Neural progenitor cell (in vitro differentiated cells): ENCODE measurements at regions not wholly inside any gene's neighbourhood (a gene's known extent, or its start where the extent isn't known, plus 50 kb on each side); places are given as distances from the start of the nearest gene placed in this dataset.

Source experiments
- DNase-seq: peaks from one replicate; pipeline ENCODE4 v3.0.0-alpha.2; 2016; ENCODE audit warnings: low spot score
- H2AFZ ChIP-seq: fragments of 200-600 bp; sonication (generic); replicated peaks from 2 replicates; pipeline ENCODE4 v1.6.1; 2016; ENCODE audit warnings: antibody characterized with exemption
- H3F3A ChIP-seq: fragments of 200-600 bp; sonication (generic); 2 replicates; pipeline ENCODE4 v1.6.1; 2016; ENCODE audit warnings: antibody characterized with exemption, low read depth
- H3K27ac ChIP-seq: fragments of 200-600 bp; sonication (generic); 2 replicates; pipeline ENCODE4 v1.5.1; 2016; ENCODE audit warnings: mild to moderate bottlenecking
- H3K27me3 ChIP-seq: fragments of 200-600 bp; sonication (generic); 2 replicates; pipeline ENCODE4 v1.6.1; 2016; ENCODE audit warnings: mild to moderate bottlenecking, moderate library complexity
- H3K36me3 ChIP-seq: fragments of 200-600 bp; sonication (generic); 2 replicates; pipeline ENCODE4 v1.5.1; 2016
- H3K4me1 ChIP-seq: fragments of 200-600 bp; sonication (generic); 2 replicates; pipeline ENCODE4 v1.6.1; 2016; ENCODE audit warnings: mixed run types
- H3K4me2 ChIP-seq: fragments of 200-600 bp; sonication (generic); 2 replicates; pipeline ENCODE4 v1.6.1; 2016
- H3K4me3 ChIP-seq: fragments of 200-600 bp; sonication (generic); 2 replicates; pipeline ENCODE4 v1.5.1; 2016
- H3K79me2 ChIP-seq: fragments of 200-600 bp; sonication (generic); 2 replicates; pipeline ENCODE4 v1.6.1; 2016; ENCODE audit warnings: low read depth
- H3K9ac ChIP-seq: fragments of 200-600 bp; sonication (generic); 2 replicates; pipeline ENCODE4 v1.6.1; 2016
- H3K9me3 ChIP-seq: fragments of 200-600 bp; sonication (generic); 2 replicates; pipeline ENCODE4 v1.5.1; 2016; ENCODE audit warnings: low read depth
- H4K20me1 ChIP-seq: fragments of 200-600 bp; sonication (generic); 2 replicates; pipeline ENCODE4 v1.6.1; 2016; ENCODE audit warnings: low read depth
- H3K27ac Mint-ChIP-seq: 3 replicates; pipeline ENCODE4 v1.8.0; 2021; ENCODE audit warnings: mixed read lengths
- H3K27me3 Mint-ChIP-seq: 2 replicates; pipeline ENCODE4 v1.8.0; 2022; ENCODE audit warnings: low read depth, mild to moderate bottlenecking, inconsistent platforms, moderate library complexity, mixed read lengths; ENCODE audit not compliant: insufficient read depth
- H3K36me3 Mint-ChIP-seq: 3 replicates; pipeline ENCODE4 v1.8.0; 2021; ENCODE audit warnings: mixed read lengths
- H3K4me1 Mint-ChIP-seq: 3 replicates; pipeline ENCODE4 v1.8.0; 2021; ENCODE audit warnings: mixed read lengths
- H3K4me3 Mint-ChIP-seq: 3 replicates; pipeline ENCODE4 v1.8.0; 2021; ENCODE audit warnings: mild to moderate bottlenecking, moderate library complexity, mixed read lengths
- H3K9me3 Mint-ChIP-seq: 3 replicates; pipeline ENCODE4 v1.8.0; 2020; ENCODE audit warnings: mixed read lengths
- CTCF ChIP-seq: fragments of 200-600 bp; sonication (generic); IDR thresholded peaks from 2 replicates; pipeline ENCODE4 v1.5.1; 2017; ENCODE audit warnings: antibody characterized with exemption, mild to moderate bottlenecking
- EZH2 ChIP-seq: fragments of 200-600 bp; sonication (generic); IDR thresholded peaks from 2 replicates; pipeline ENCODE4 v1.6.1; 2017; ENCODE audit warnings: antibody characterized with exemption, mild to moderate bottlenecking, moderate library complexity
- EZH2phosphoT487 ChIP-seq: fragments of 200-600 bp; sonication (generic); IDR thresholded peaks from 2 replicates; pipeline ENCODE4 v1.6.1; 2017; ENCODE audit warnings: antibody characterized with exemption

DNA sequence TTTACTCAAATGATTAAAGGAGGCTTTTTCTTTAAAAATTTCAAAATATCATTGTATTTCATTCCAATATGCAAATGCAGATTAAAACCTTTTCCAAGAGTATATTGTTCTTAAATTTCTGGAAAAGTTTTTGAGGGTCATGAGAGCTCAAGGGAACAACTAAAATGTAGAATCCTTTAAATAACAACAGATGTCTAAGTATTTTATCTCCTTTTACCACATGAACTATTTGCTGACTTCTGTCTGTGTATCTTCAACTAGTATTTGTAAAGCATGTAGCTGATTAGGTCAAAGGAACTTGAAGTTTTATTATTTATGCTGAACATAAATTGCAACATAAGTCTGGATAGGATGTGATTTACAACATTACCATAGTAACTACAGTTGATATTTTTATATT, 402.6 kb downstream of the CNTN6 start:
- no peak for DNase-seq
- H3K4me3 ChIP-seq, result no peak overlapping the region
- peaks cover 2% of the 10 kb centered on the region for H3K27me3 Mint-ChIP-seq
- no peak overlapping the region for H3K4me3 Mint-ChIP-seq
- H3K9ac ChIP-seq, result no peak overlapping the region
- no peaks in the 10 kb centered on the region for H3F3A ChIP-seq
- no peak overlapping the region for H2AFZ ChIP-seq
- no peaks in the 10 kb centered on the region for H3K9me3 ChIP-seq
- no peak overlapping the region for H3K27ac Mint-ChIP-seq
- no peaks in the 10 kb centered on the region for H3K36me3 Mint-ChIP-seq
- no peaks in the 10 kb centered on the region for H3K27me3 ChIP-seq
- no peak for TF ChIP-seq CTCF
- no peak for TF ChIP-seq EZH2
- TF ChIP-seq EZH2phosphoT487, result no peak
- no peaks in the 10 kb centered on the region for H3K4me1 ChIP-seq
- H3K79me2 ChIP-seq, result no peaks in the 10 kb centered on the region
- H3K27ac ChIP-seq, result no peak overlapping the region
- no peak overlapping the region for H3K4me2 ChIP-seq
- no peaks in the 10 kb centered on the region for H3K9me3 Mint-ChIP-seq
- no peaks in the 10 kb centered on the region for H3K36me3 ChIP-seq
- H4K20me1 ChIP-seq, result no peaks in the 10 kb centered on the region
- H3K4me1 Mint-ChIP-seq, result no peaks in the 10 kb centered on the region

DNA sequence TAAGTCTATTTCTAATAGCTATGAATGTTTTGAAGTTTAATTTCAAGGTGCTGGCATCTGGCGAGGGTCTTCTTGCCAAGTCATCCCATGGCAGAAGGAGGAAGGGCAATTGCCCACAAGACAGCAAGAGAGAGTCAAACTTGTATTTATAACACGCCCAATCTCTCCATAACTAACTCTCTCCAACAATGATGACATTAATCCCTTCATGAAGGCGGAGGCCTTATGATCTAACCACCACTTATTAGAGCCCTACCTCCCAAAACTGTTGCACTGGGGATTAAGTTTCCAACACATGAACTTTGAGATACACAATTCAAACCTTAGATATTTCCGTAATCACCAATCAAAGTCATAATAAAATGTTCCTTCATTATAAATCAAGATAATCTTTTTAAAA, 406.9 kb downstream of the CNTN6 start:
- no peak for TF ChIP-seq EZH2
- no peak for TF ChIP-seq EZH2phosphoT487
- DNase-seq, result no peak
- Histone ChIP-seq H3K4me3 (no peak overlapping the region), H2AFZ (no peak overlapping the region), H3K9ac (no peak overlapping the region), H3K4me1 (no peaks in the 10 kb centered on the region), H3K36me3 (no peaks in the 10 kb centered on the region), H3K79me2 (no peaks in the 10 kb centered on the region), H4K20me1 (no peaks in the 10 kb centered on the region), H3K27me3 (no peaks in the 10 kb centered on the region), H3F3A (no peaks in the 10 kb centered on the region), H3K4me2 (no peak overlapping the region), H3K9me3 (no peaks in the 10 kb centered on the region), H3K27ac (no peak overlapping the region)
- H3K4me1 Mint-ChIP-seq, result no peaks in the 10 kb centered on the region
- no peaks in the 10 kb centered on the region for H3K9me3 Mint-ChIP-seq
- peaks cover under 1% of the 10 kb centered on the region for H3K27me3 Mint-ChIP-seq
- no peaks in the 10 kb centered on the region for H3K36me3 Mint-ChIP-seq
- no peak overlapping the region for H3K27ac Mint-ChIP-seq
- H3K4me3 Mint-ChIP-seq, result no peak overlapping the region

GRCh38 chr3:1501406-1502115, 408.7 kb downstream of the CNTN6 start:
- TF ChIP-seq EZH2phosphoT487, result no peak
- no peak for TF ChIP-seq EZH2
- TF ChIP-seq CTCF, result no peak
- Mint-ChIP-seq H3K27me3 (no peaks in the 10 kb centered on the region), H3K27ac (no peak overlapping the region), H3K4me3 (no peak overlapping the region), H3K9me3 (no peaks in the 10 kb centered on the region), H3K4me1 (no peaks in the 10 kb centered on the region), H3K36me3 (no peaks in the 10 kb centered on the region)
- Histone ChIP-seq H3K27ac (no peak overlapping the region), H3K9ac (no peak overlapping the region), H2AFZ (no peak overlapping the region), H3K79me2 (no peaks in the 10 kb centered on the region), H4K20me1 (no peaks in the 10 kb centered on the region), H3K4me2 (no peak overlapping the region), H3K9me3 (no peaks in the 10 kb centered on the region), H3F3A (no peaks in the 10 kb centered on the region), H3K4me3 (no peak overlapping the region), H3K4me1 (peaks cover 7% of the 10 kb centered on the region), H3K36me3 (no peaks in the 10 kb centered on the region), H3K27me3 (no peaks in the 10 kb centered on the region)
- no peak for DNase-seq

DNA sequence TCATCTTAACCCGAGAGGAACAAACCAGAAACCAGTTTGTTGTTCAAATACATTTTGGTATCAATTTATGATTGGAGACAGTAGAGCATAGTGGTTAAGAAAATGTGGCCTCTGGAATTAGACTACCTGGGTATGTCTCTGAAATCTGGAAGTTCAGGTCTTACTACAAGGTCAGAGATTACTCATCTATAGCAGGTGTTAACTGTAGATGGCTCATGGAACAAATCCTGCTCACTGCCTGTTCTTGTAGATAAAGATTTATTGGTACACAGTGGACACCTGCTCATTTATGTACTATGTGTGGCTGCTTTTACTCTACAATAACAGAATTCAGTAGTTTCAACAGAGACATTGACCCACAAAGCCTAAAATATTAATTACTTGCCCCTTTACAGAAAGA, 413.3 kb downstream of the CNTN6 start:
- H2AFZ ChIP-seq, result no peak overlapping the region
- H3K27me3 Mint-ChIP-seq, result no peaks in the 10 kb centered on the region
- DNase-seq, result no peak
- H3K9ac ChIP-seq, result no peak overlapping the region
- H3K27me3 ChIP-seq, result no peaks in the 10 kb centered on the region
- H3K9me3 Mint-ChIP-seq, result no peaks in the 10 kb centered on the region
- no peaks in the 10 kb centered on the region for H3K9me3 ChIP-seq
- H3K27ac ChIP-seq, result no peak overlapping the region
- H3F3A ChIP-seq, result no peaks in the 10 kb centered on the region
- no peak overlapping the region for H3K4me3 Mint-ChIP-seq
- no peak overlapping the region for H3K27ac Mint-ChIP-seq
- H3K36me3 Mint-ChIP-seq, result no peaks in the 10 kb centered on the region
- no peaks in the 10 kb centered on the region for H3K4me1 Mint-ChIP-seq
- H4K20me1 ChIP-seq, result no peaks in the 10 kb centered on the region
- H3K4me3 ChIP-seq, result no peak overlapping the region
- H3K36me3 ChIP-seq, result no peaks in the 10 kb centered on the region
- peaks cover 7% of the 10 kb centered on the region for H3K4me1 ChIP-seq
- H3K79me2 ChIP-seq, result no peaks in the 10 kb centered on the region
- TF ChIP-seq CTCF (no peak), EZH2phosphoT487 (no peak), EZH2 (no peak)
- no peak overlapping the region for H3K4me2 ChIP-seq
